Activated CD4-positive, alpha-beta memory T cell treated with anti-CD3 and anti-CD28 coated beads, Interleukin-2, amount 10 ng/mL, durations not matched to agents 7 days and 5 days (primary cell): ENCODE measurements at regions not wholly inside any gene's neighbourhood (a gene's known extent, or its start where the extent isn't known, plus 50 kb on each side); places are given as distances from the start of the nearest gene placed in this dataset.
"Not testable (repeated sequence)": the region's sequence is repeated elsewhere in the genome, so short reads cannot be mapped to it uniquely, and the experiment has no call there.

Experiments
- CTCF ChIA-PET: fragments of 350-600 bp; sonication (Branson Sonifier 250); formaldehyde crosslinking; loops from one replicate; lab custom pipeline; 2021; ENCODE audit warnings: antibody characterized with exemption, inconsistent platforms; lab: Charles Lee
- POLR2A ChIA-PET: fragments of 350-600 bp; sonication (Branson Sonifier 250); formaldehyde crosslinking; loops from one replicate; lab custom pipeline; 2021; ENCODE audit warnings: antibody characterized with exemption; lab: Charles Lee
- DNase-seq: peaks from one replicate; pipeline ENCODE4 v3.0.0-alpha.2; 2020
- H3K27ac Mint-ChIP-seq: one replicate; pipeline ENCODE4 v1.8.0; 2021; ENCODE audit warnings: mild to moderate bottlenecking, mixed read lengths
- H3K27me3 Mint-ChIP-seq: one replicate; pipeline ENCODE4 v1.8.0; 2021; ENCODE audit warnings: mixed read lengths
- H3K36me3 Mint-ChIP-seq: one replicate; pipeline ENCODE4 v1.8.0; 2021; ENCODE audit warnings: low read depth, mixed read lengths
- H3K4me1 Mint-ChIP-seq: one replicate; pipeline ENCODE4 v1.8.0; 2021; ENCODE audit warnings: mixed read lengths
- H3K4me3 Mint-ChIP-seq: one replicate; pipeline ENCODE4 v1.8.0; 2021; ENCODE audit warnings: mild to moderate bottlenecking, mixed read lengths
- H3K9me3 Mint-ChIP-seq: one replicate; pipeline ENCODE4 v1.8.0; 2021; ENCODE audit warnings: mixed read lengths

- CTCF ChIA-PET: no interaction called here
- peaks cover 52% of the 10 kb centered on the region for H3K27me3 Mint-ChIP-seq
- H3K27ac Mint-ChIP-seq: no peak overlapping the region
- no peak for DNase-seq
- no peaks in the 10 kb centered on the region for H3K36me3 Mint-ChIP-seq
- H3K4me3 Mint-ChIP-seq: no peak overlapping the region
- H3K4me1 Mint-ChIP-seq: no peaks in the 10 kb centered on the region
- POLR2A ChIA-PET: no interaction called here
- H3K9me3 Mint-ChIP-seq: peaks cover 4% of the 10 kb centered on the region
These were observed 95.3 kb downstream of the FOXD2 start for GRCh38 chr1:47532921-47533792.

GRCh38 chr1:47533793-47534328 is 96.0 kb downstream of the FOXD2 start:
- Mint-ChIP-seq H3K27ac (no peak overlapping the region), H3K4me1 (no peaks in the 10 kb centered on the region), H3K9me3 (peaks cover 2% of the 10 kb centered on the region), H3K4me3 (no peak overlapping the region), H3K27me3 (peaks cover 55% of the 10 kb centered on the region), H3K36me3 (no peaks in the 10 kb centered on the region)
- CTCF ChIA-PET: no interaction called here
- POLR2A ChIA-PET: no interaction called here
- DNase-seq: no peak

DNA sequence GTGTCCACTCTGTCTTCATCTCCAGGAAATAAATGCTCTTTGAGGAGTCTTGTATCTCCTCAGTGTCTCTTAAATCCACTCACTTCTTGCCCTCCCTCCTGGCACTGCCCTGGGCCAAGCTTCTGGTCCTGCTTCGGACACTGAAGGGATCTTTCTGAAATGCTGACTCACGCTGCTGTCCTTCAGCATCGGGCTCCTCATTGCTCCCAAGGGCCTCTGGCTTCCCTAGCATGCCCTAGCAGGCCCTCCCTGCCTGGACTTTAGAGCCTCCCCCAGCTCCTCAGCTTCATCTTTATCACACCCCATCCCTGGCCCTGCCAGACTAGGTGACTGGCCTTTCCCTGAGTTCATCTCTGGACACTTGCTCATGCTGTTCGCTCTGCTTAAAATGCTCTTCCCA is 96.6 kb downstream of the FOXD2 start:
- ChIA-PET CTCF (no interaction called here), POLR2A (no interaction called here)
- H3K4me3 Mint-ChIP-seq: no peak overlapping the region
- H3K27me3 Mint-ChIP-seq: peaks cover 55% of the 10 kb centered on the region
- H3K36me3 Mint-ChIP-seq: no peaks in the 10 kb centered on the region
- no peak overlapping the region for H3K27ac Mint-ChIP-seq
- DNase-seq: no peak
- no peaks in the 10 kb centered on the region for H3K4me1 Mint-ChIP-seq
- peaks cover 2% of the 10 kb centered on the region for H3K9me3 Mint-ChIP-seq

DNA sequence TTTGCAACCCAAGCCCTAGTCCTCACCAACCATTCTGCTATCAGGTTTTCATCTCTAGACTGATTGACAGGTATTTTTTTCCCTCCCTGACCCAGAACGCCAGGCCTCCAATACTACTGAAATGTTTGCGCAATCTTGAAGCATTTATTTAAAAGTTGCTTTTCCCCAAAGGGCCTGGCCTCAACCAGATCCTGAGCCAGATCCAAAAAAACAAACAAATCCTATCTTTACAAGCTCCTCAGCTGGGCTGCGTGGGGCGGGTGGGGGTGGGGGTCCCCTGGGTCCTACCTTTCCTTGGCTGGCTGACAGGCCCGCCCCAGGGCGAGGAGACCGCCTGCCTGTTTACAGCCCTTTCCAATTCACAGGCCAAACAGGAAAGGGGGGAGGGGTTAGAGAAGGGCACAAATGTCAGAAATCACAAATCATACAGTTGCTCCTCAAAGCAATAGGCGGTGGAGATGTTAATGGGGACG is 98.8 kb downstream of the FOXD2 start:
- CTCF ChIA-PET: no interaction called here
- H3K4me3 Mint-ChIP-seq: no peak overlapping the region
- peaks cover 4% of the 10 kb centered on the region for H3K9me3 Mint-ChIP-seq
- no peak overlapping the region for H3K27ac Mint-ChIP-seq
- POLR2A ChIA-PET: no interaction called here
- no peak for DNase-seq
- H3K27me3 Mint-ChIP-seq: peaks cover 49% of the 10 kb centered on the region
- H3K4me1 Mint-ChIP-seq: no peaks in the 10 kb centered on the region
- H3K36me3 Mint-ChIP-seq: no peaks in the 10 kb centered on the region

DNA sequence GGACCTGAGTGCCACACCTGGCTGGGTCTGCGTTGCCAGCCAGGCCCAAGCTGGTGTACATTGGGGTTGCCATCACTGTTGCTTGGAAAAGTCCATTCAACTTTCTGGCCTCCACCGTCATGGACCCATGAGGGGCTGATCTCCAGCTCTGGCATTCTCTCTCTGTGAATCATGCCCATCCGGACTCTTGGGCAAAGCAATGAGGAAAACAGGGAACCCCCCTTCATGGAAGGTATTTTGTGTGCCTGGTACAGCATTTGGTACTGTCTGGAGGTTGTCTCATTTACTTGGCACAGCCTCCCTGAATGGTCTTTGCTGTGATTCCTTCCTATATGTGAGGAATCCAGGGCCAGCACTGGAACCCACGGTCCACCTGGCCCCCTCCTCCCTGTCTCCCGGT is 99.4 kb downstream of the FOXD2 start:
- Mint-ChIP-seq H3K4me3 (no peak overlapping the region), H3K9me3 (peaks cover 4% of the 10 kb centered on the region), H3K27ac (no peak overlapping the region), H3K4me1 (no peaks in the 10 kb centered on the region), H3K27me3 (peaks cover 45% of the 10 kb centered on the region), H3K36me3 (no peaks in the 10 kb centered on the region)
- CTCF ChIA-PET: no interaction called here
- DNase-seq: no peak
- POLR2A ChIA-PET: no interaction called here

- Mint-ChIP-seq H3K27me3 (peaks cover 38% of the 10 kb centered on the region), H3K27ac (no peak overlapping the region), H3K4me3 (no peak overlapping the region), H3K9me3 (peaks cover 4% of the 10 kb centered on the region), H3K36me3 (no peaks in the 10 kb centered on the region), H3K4me1 (no peaks in the 10 kb centered on the region)
- ChIA-PET POLR2A (no interaction called here), CTCF (no interaction called here)
- DNase-seq: no peak
These were observed 100.1 kb downstream of the FOXD2 start for GRCh38 chr1:47537966-47538365.

GRCh38 chr1:47538530-47538929 is 100.7 kb downstream of the FOXD2 start:
- H3K4me1 Mint-ChIP-seq, H3K9me3 Mint-ChIP-seq, POLR2A ChIA-PET, H3K4me3 Mint-ChIP-seq, H3K36me3 Mint-ChIP-seq, CTCF ChIA-PET, H3K27ac Mint-ChIP-seq, DNase-seq: not testable (repeated sequence)
- H3K27me3 Mint-ChIP-seq: peaks cover 36% of the 10 kb centered on the region

- POLR2A ChIA-PET, H3K36me3 Mint-ChIP-seq, H3K4me1 Mint-ChIP-seq, H3K4me3 Mint-ChIP-seq, H3K9me3 Mint-ChIP-seq, H3K27ac Mint-ChIP-seq, DNase-seq, CTCF ChIA-PET: not testable (repeated sequence)
- peaks cover 15% of the 10 kb centered on the region for H3K27me3 Mint-ChIP-seq
These were observed 103.9 kb downstream of the FOXD2 start for GRCh38 chr1:47541705-47542104.

GRCh38 chr1:47543089-47543488 is 105.2 kb downstream of the FOXD2 start:
- H3K27me3 Mint-ChIP-seq: peaks cover 15% of the 10 kb centered on the region
- H3K4me3 Mint-ChIP-seq, DNase-seq, H3K9me3 Mint-ChIP-seq, H3K27ac Mint-ChIP-seq, CTCF ChIA-PET, POLR2A ChIA-PET, H3K36me3 Mint-ChIP-seq, H3K4me1 Mint-ChIP-seq: not testable (repeated sequence)

DNA sequence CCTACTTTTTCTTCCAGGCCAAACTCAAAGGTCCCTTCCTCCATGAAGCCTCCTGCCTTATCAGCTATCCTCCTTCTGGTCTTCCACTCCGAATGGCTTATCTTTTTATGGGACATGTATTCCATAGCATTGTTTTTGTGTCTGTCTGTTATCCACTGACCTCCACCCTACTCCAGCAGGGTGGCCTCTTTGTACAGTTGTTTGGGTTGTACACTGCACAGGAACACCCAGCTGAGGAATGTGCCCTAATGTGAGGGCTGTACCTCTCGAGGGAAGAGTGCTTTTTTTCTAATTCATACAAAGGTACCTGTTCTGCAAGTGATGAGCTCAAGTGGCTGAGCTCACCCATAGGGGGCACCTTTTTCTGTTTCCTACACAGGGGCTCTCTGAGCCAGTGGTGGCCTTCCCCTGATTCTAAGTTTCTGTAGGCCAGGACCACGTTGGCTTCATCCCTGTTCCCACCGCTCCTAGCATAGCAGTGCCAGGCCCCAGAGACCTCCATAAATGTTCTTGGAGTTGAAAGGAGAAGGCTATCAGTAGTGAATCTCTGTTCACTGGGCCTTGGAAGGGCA is 108.2 kb downstream of the FOXD2 start:
- ChIA-PET POLR2A (no interaction called here), CTCF (no interaction called here)
- Mint-ChIP-seq H3K4me1 (no peaks in the 10 kb centered on the region), H3K27ac (no peak overlapping the region), H3K27me3 (peaks cover 8% of the 10 kb centered on the region), H3K36me3 (no peaks in the 10 kb centered on the region), H3K9me3 (peaks cover 4% of the 10 kb centered on the region), H3K4me3 (no peak overlapping the region)
- no peak for DNase-seq

DNA sequence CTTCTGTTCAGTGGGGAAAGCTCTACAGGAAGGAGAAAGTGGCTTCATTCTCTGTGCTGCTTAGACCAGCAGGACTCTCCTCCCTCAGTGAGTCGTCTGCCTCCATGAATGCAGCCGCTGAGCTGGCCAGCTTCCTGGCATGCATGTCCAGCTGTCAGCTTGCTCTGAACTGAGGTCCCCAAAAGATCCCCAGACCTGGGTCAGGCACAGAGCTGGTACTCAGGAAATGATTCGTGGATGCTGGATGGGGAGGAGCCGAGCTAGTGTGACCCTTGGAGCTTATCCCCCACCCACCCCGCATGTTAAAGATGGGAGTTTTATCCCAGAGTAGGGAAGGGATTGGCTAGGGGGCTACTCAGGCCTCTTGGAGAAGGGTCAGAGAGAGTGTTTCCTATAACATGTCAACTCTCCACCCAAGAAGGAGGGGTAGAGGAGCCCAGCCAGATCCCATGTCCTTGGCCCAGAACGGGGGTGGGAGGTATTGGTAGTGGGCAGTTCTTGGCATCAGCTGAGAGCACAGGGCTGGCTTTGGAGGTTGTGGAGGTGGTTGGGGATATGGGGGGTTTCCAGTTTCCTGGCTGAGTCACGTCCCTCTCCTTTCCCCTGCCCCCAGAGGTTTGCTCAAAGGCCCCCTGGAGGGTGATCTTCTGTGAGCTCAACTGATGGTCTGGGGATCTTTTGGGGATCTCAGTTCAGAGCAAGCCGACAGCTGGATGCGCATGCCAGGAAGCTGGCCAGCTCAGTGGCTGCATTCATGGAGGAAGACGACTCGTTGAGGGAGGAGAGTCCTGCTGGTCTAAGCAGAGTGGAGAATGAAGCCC is 110.1 kb downstream of the FOXD2 start:
- Mint-ChIP-seq H3K27me3 (peaks cover 8% of the 10 kb centered on the region), H3K27ac (no peak overlapping the region), H3K4me3 (no peak overlapping the region), H3K4me1 (no peaks in the 10 kb centered on the region), H3K9me3 (no peaks in the 10 kb centered on the region), H3K36me3 (no peaks in the 10 kb centered on the region)
- CTCF ChIA-PET: interaction anchor here (1.2 kb wide), 1 partner anchor 110 kb away, joined by 4 read pairs; the partner anchor contains the start of gene FOXD2
- no peak for DNase-seq
- POLR2A ChIA-PET: no interaction called here

- no peaks in the 10 kb centered on the region for H3K36me3 Mint-ChIP-seq
- no peak for DNase-seq
- H3K4me3 Mint-ChIP-seq: no peak overlapping the region
- ChIA-PET POLR2A (no interaction called here), CTCF (no interaction called here)
- H3K4me1 Mint-ChIP-seq: no peaks in the 10 kb centered on the region
- peaks cover 12% of the 10 kb centered on the region for H3K27me3 Mint-ChIP-seq
- no peaks in the 10 kb centered on the region for H3K9me3 Mint-ChIP-seq
- H3K27ac Mint-ChIP-seq: no peak overlapping the region
These were observed 110.8 kb downstream of the FOXD2 start for GRCh38 chr1:47548637-47549036.

DNA sequence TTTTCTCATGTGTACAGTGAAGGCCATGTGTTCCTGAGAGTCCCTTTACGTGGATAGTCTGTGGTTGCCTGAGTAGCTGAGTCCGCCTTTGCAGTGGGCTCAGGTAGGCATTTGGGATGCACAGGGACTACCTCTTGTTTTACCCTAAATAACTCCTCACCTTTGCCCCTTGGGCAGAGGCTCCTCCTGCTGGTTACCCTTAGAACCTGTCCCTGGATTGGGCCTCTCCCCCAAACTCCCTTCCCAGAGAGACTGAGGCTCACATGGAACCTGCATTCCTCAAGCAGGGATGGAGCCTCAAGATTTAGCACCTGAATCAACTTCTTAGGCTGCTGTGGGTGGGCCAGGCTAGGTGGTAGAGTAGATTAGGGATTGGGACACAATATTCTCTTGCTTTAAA is 111.7 kb downstream of the FOXD2 start:
- no peak for DNase-seq
- ChIA-PET POLR2A (no interaction called here), CTCF (no interaction called here)
- H3K27ac Mint-ChIP-seq: no peak overlapping the region
- H3K36me3 Mint-ChIP-seq: no peaks in the 10 kb centered on the region
- no peak overlapping the region for H3K4me3 Mint-ChIP-seq
- H3K27me3 Mint-ChIP-seq: peaks cover 12% of the 10 kb centered on the region
- H3K4me1 Mint-ChIP-seq: no peaks in the 10 kb centered on the region
- H3K9me3 Mint-ChIP-seq: no peaks in the 10 kb centered on the region
